ENCODE measurements at regions not wholly inside any gene's neighbourhood (a gene's known extent, or its start where the extent isn't known, plus 50 kb on each side); places are given as distances from the start of the nearest gene placed in this dataset.
"Not testable (repeated sequence)": the region's sequence is repeated elsewhere in the genome, so short reads cannot be mapped to it uniquely, and the experiment has no call there.

DNA sequence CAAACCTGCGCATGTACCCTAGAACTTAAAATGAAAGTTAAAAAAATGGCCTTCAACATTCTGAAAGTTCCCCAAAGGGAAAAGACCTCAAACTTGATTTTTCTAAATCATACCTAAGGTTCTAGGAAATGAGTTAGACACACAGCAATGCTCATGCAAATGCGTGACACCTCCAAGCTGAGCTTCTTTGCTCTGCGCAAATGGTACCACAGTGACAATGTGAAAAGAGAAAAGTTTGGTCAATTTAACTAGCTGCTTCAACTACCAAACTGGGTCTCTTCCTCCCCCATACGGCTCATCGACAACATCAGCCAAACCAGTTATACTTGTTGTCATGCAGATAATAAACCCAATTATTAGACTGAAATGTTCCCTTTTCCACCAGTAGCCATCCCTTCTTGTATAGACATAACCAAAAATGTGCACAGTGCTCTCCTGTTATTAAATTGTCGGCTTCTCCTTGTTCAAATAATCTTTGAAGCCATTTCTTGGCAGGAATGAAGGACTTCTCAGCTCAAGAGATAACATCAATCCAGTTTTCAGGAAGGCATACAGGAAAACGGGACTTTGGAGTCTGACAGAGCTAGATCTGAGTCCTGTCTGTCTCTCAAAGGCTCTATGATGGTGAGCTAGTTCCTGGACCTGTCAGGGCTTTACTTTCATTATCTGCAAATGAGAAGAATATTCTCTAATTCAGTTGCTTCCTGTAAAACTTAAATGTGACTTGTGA, 185.6 kb upstream of the NR3C1 start:
- no peaks in the 10 kb centered on the region for H3K27me3 ChIP-seq (ENCODE audit: insufficient read depth, low read length)
- no peak overlapping the region for H3K4me3 ChIP-seq (ENCODE audit: low read length)
- no peaks in the 10 kb centered on the region for H3K9me3 ChIP-seq (ENCODE audit: low read length)
- no peaks in the 10 kb centered on the region for H3K36me3 ChIP-seq (ENCODE audit: insufficient read depth, low read length)
- H2AFZ ChIP-seq (ENCODE audit: low read depth, low read length): no peak overlapping the region
- no peaks in the 10 kb centered on the region for H3K4me1 ChIP-seq (ENCODE audit: insufficient read depth, low read length)

DNA sequence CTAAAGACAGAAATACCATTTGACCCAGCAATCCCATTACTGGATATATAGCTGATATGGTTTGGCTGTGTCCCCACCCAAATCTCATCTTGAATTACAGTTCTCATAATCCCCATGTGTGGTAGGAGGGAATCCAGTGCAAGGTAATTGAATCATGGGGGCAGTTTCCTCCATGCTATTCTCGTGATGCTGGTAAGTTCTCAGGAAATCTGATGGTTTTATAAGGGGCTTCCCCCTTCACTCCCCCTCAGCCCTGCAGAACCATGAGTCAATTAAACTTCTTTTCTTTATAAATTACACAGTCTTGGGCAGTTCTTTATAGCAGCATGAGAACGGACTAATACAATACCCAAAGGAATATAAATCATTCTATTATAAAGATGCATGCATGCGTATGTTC, 184.6 kb upstream of the NR3C1 start:
- H3K4me1 ChIP-seq (ENCODE audit: insufficient read depth, low read length); H3K27me3 ChIP-seq (ENCODE audit: insufficient read depth, low read length); H2AFZ ChIP-seq (ENCODE audit: low read depth, low read length); H3K36me3 ChIP-seq (ENCODE audit: insufficient read depth, low read length); H3K4me3 ChIP-seq (ENCODE audit: low read length); H3K9me3 ChIP-seq (ENCODE audit: low read length): not testable (repeated sequence)

DNA sequence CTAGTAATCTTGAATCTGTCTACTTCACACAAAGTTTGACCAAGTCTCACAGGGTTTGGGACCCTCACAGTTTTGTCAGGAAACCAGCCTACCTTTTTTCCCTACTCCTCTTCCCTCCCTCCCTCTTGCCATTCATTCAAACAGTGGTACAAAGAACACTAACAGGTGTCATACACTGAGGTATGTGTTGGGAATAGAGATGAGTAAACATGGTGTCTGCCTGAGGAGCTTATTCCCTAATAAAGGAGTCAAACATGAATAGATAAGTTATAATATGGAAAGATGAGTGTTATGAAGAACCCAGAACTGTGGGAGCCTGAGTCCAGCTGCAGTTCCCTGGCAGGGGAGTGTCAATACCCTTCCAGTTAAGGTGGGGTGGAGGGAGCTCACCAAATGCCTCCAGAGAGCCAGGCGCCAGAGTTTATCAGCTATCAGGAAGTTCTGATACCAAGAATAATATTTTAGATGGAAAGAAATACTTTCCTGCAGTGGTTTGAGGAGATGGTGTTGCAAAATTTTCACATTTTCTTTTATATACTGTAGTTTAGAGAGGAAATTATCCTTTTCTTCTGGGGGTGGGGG, 183.4 kb upstream of the NR3C1 start:
- H3K9me3 ChIP-seq (ENCODE audit: low read length): no peaks in the 10 kb centered on the region
- no peaks in the 10 kb centered on the region for H3K4me1 ChIP-seq (ENCODE audit: insufficient read depth, low read length)
- no peak overlapping the region for H3K4me3 ChIP-seq (ENCODE audit: low read length)
- H2AFZ ChIP-seq (ENCODE audit: low read depth, low read length): no peak overlapping the region
- H3K27me3 ChIP-seq (ENCODE audit: insufficient read depth, low read length): no peaks in the 10 kb centered on the region
- H3K36me3 ChIP-seq (ENCODE audit: insufficient read depth, low read length): no peaks in the 10 kb centered on the region

DNA sequence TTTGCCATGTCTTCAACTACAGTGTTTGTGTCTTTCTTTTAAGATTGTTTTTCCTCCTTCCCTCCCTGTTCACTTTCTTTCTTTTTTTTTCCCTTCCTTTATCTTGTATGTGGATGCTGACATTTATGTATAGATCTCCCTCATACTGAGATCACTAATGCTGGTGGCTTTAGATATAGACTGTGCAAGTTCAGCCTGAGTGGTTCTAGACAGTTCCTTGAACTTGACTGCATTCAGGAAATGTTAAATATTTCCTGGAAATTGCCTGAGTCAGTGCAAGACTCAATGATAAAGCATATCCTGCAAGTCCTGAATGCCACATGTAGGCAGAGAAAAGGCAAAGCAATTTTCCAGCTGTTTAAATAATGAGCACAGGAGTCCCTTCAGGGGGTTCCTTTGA, 182.5 kb upstream of the NR3C1 start:
- Histone ChIP-seq H3K9me3 (ENCODE audit: low read length) (no peaks in the 10 kb centered on the region), H2AFZ (ENCODE audit: low read depth, low read length) (no peak overlapping the region), H3K4me3 (ENCODE audit: low read length) (no peak overlapping the region), H3K36me3 (ENCODE audit: insufficient read depth, low read length) (no peaks in the 10 kb centered on the region), H3K4me1 (ENCODE audit: insufficient read depth, low read length) (no peaks in the 10 kb centered on the region), H3K27me3 (ENCODE audit: insufficient read depth, low read length) (no peaks in the 10 kb centered on the region)

DNA sequence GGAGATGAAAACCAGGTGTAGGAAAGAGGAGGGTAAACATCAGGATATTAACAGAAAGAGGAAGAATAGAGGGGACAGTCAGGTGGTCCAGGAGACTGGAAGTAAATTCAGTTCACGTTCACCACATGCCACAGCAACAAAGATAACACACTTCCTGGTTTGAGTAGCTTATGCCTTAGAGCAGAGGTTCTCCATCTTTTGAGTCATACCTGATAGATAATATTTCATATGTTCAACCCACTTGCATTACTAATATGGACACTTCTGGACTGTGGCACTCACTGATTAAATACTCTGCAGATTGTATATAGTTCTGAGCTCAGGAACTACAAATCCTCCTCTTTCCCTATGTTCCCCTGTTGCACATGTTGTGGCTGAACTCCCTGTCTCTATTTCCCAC, 179.9 kb upstream of the NR3C1 start:
- H3K4me3 ChIP-seq (ENCODE audit: low read length): no peak overlapping the region
- no peaks in the 10 kb centered on the region for H3K27me3 ChIP-seq (ENCODE audit: insufficient read depth, low read length)
- H3K4me1 ChIP-seq (ENCODE audit: insufficient read depth, low read length): no peaks in the 10 kb centered on the region
- H3K9me3 ChIP-seq (ENCODE audit: low read length): no peaks in the 10 kb centered on the region
- no peaks in the 10 kb centered on the region for H3K36me3 ChIP-seq (ENCODE audit: insufficient read depth, low read length)
- H2AFZ ChIP-seq (ENCODE audit: low read depth, low read length): no peak overlapping the region

DNA sequence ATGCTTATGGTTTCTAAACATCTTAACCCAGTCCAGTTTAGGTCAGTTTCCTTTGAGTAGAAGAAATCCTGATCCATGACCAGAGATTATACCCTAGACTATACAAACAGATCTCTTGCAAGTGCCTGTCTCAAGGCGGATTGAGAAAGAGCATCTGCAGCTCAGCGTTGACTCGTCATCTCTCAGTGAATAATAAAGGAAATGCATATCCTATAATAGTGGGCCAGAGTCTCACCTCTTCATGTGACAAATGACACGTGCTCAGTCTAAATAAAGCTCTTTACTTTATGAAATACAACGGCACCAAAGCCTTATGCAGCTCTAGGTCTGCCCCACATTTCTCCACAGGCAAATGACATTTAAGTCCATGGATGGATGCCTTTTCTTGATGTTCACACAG, 179.4 kb upstream of the NR3C1 start:
- Histone ChIP-seq H3K9me3 (ENCODE audit: low read length) (no peaks in the 10 kb centered on the region), H3K4me3 (ENCODE audit: low read length) (no peak overlapping the region), H3K4me1 (ENCODE audit: insufficient read depth, low read length) (no peaks in the 10 kb centered on the region), H3K36me3 (ENCODE audit: insufficient read depth, low read length) (no peaks in the 10 kb centered on the region), H3K27me3 (ENCODE audit: insufficient read depth, low read length) (no peaks in the 10 kb centered on the region), H2AFZ (ENCODE audit: low read depth, low read length) (no peak overlapping the region)

DNA sequence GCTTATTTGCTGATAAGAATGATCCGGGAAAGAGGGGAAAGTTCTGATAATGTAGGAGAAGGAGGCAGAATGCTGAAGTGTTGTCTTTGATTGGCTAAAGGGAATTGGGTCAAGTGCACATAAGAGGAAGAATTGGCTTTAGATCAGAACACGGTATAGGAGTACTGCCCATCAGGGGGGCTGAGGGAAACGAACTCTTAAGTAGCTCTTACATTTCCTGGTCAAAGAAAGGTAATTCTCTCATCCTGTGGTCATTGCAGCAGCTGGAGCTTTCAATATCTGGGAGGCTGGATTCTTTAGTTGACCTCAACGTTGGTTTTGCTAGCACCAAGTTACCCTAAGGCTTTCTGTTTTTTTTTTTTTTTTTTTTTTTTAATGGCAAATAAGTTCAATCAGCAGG, 178.7 kb upstream of the NR3C1 start:
- no peaks in the 10 kb centered on the region for H3K27me3 ChIP-seq (ENCODE audit: insufficient read depth, low read length)
- no peaks in the 10 kb centered on the region for H3K9me3 ChIP-seq (ENCODE audit: low read length)
- no peaks in the 10 kb centered on the region for H3K4me1 ChIP-seq (ENCODE audit: insufficient read depth, low read length)
- no peak overlapping the region for H2AFZ ChIP-seq (ENCODE audit: low read depth, low read length)
- no peaks in the 10 kb centered on the region for H3K36me3 ChIP-seq (ENCODE audit: insufficient read depth, low read length)
- no peak overlapping the region for H3K4me3 ChIP-seq (ENCODE audit: low read length)

DNA sequence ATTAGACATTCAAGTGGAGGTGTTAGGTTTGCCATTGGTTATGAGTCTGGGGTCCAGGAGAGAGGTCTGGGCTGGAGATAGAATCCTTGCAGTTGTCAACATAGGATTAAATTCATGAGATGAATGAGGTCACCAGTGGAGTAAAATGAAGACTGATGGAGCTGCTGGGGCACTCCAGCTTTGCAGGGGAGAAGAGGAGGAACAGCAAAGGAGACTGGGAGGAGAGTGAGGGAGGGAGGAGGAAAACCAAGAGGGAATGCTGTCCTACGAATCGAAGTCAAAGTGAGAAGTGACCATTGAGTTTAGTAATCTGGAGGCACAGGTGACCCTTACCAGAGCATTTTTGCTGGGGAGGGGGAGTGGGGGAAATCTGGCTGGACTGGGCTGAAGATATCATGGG, 178.2 kb upstream of the NR3C1 start:
- no peak overlapping the region for H3K4me3 ChIP-seq (ENCODE audit: low read length)
- no peaks in the 10 kb centered on the region for H3K27me3 ChIP-seq (ENCODE audit: insufficient read depth, low read length)
- no peaks in the 10 kb centered on the region for H3K9me3 ChIP-seq (ENCODE audit: low read length)
- no peaks in the 10 kb centered on the region for H3K36me3 ChIP-seq (ENCODE audit: insufficient read depth, low read length)
- H3K4me1 ChIP-seq (ENCODE audit: insufficient read depth, low read length): no peaks in the 10 kb centered on the region
- H2AFZ ChIP-seq (ENCODE audit: low read depth, low read length): no peak overlapping the region

DNA sequence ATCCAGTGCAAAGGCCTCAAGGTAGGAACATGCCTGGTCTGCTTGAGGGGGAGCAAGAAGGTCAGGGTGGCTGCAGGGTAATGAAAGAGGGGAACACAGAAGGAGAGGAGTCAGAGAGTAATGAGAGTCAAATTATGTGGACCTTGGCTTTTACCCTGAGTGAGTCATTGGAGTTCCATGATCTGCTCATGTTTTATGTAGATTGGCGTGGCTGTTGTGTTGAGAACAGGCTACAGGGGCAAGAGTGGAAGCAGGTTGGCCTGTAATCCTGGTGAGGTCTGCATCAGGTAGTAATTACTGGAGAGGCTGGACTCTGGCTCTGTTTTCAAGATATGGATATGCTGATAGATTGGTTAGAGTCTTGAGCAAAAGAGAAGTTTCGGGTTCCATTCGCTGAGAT, 177.7 kb upstream of the NR3C1 start:
- H3K4me1 ChIP-seq (ENCODE audit: insufficient read depth, low read length): no peaks in the 10 kb centered on the region
- no peak overlapping the region for H3K4me3 ChIP-seq (ENCODE audit: low read length)
- no peaks in the 10 kb centered on the region for H3K36me3 ChIP-seq (ENCODE audit: insufficient read depth, low read length)
- H2AFZ ChIP-seq (ENCODE audit: low read depth, low read length): no peak overlapping the region
- H3K27me3 ChIP-seq (ENCODE audit: insufficient read depth, low read length): no peaks in the 10 kb centered on the region
- H3K9me3 ChIP-seq (ENCODE audit: low read length): no peaks in the 10 kb centered on the region

DNA sequence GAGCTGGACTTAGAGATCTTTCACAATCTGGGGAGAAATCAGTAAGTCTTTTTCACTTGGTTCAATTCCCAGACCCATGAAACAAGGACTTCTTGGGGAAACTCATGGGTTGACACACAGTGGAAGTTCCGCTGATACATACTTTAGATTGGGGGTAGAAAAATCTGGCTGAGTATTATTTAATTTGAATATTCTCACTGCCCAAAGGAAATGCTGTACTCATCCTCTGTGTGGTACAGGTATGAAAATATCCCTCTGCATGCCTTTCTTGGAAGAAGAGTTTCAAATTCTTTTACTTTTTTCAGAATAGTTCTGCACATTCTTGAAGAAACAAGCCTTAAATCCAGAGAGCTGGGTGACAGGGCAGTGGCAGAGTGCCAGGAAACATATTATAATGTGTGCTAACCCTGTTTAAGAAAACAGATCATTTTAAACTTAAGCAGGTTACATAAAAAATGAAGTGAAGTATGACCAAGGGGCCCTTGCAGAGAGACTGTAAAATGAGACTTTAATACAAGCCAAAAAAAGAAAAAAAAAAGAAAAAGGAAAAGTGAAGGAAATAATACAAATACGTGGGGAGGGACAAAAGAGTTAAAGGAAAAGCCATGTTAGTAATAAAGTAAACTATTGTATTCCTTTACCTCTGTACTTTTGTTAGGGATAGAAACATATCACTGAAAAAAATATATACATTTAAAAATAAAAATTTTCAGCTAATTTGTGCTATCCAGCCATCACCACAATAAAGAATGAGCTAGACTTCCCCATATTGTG, 173.4 kb upstream of the NR3C1 start:
- Histone ChIP-seq H3K27me3 (ENCODE audit: insufficient read depth, low read length) (no peaks in the 10 kb centered on the region), H3K9me3 (ENCODE audit: low read length) (no peaks in the 10 kb centered on the region), H2AFZ (ENCODE audit: low read depth, low read length) (no peak overlapping the region), H3K4me3 (ENCODE audit: low read length) (no peak overlapping the region), H3K36me3 (ENCODE audit: insufficient read depth, low read length) (no peaks in the 10 kb centered on the region), H3K4me1 (ENCODE audit: insufficient read depth, low read length) (no peaks in the 10 kb centered on the region)

DNA sequence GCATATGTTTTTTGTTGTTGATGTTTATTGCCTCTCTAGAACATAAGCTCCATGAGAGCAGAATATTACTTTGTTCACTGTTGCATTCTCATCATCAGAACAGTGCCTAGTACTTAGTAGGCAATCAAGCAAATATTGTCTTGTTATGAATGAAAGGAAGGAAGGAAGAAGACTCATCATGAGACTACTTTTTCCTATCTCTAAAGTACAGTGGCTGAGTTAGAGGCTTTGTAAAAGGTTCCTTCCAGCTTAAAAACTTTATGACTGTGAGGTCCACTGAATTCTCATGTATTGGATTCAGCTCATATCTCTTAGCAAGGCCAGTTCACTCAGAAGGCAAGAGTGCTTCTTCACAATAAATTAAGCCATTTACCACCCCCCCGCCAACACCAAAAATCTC, 171.8 kb upstream of the NR3C1 start:
- Histone ChIP-seq H3K9me3 (ENCODE audit: low read length) (no peaks in the 10 kb centered on the region), H2AFZ (ENCODE audit: low read depth, low read length) (no peak overlapping the region)

DNA sequence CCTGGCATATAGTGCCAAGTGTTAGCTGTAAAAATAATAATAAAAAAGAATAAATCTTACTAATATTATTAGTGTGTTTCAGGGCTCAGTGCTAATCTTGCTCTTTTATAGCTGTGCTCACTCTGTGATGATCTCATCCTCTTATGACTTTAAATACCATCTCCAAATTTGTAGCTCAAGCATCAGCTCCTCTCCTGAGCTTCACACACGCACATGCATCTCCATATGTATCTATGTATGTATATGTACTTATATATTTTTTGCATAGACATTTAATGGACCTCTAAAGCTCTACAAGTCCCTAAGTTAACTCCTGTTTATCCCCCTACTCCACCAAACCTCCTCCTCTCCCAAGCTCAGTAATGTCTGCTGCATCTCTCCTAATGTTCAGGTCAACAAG, 170.8 kb upstream of the NR3C1 start:
- no peaks in the 10 kb centered on the region for H3K36me3 ChIP-seq (ENCODE audit: insufficient read depth, low read length)

More for the DNA sequence above, 171.8 kb upstream of the NR3C1 start:
- Histone ChIP-seq H3K36me3 (ENCODE audit: insufficient read depth, low read length) (no peaks in the 10 kb centered on the region), H3K4me3 (ENCODE audit: low read length) (no peak overlapping the region), H3K4me1 (ENCODE audit: insufficient read depth, low read length) (no peaks in the 10 kb centered on the region), H3K27me3 (ENCODE audit: insufficient read depth, low read length) (no peaks in the 10 kb centered on the region)

DNA sequence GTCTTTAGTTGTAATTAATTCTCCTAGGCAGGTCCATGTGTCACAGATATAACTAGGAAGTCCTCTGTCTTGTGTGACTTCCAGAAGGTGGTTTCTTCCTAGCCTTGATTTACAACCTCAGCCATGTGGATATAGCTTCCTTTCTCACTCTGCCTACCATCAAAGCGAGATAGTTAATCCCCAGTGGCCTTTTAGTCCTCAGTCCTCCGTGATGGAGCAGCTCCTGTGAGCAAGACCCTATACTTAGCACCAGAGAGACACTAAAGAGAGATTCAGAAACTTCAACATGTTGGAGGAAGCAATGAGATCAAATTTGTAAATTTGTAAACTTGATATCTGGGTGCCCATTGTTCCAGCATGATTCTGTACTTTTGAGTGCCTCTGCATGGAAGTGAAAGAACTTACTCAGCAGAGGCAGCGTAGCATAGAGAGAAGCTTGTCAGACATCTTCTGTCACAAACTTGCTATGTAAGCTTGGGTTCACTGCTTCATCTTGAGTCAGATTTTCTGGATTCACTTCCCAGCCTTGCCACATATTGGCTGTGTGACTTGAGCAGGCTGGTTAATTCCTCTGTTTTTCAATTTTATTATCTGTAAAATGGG, 170.2 kb upstream of the NR3C1 start:
- Histone ChIP-seq H2AFZ (ENCODE audit: low read depth, low read length) (no peak overlapping the region), H3K9me3 (ENCODE audit: low read length) (no peaks in the 10 kb centered on the region), H3K36me3 (ENCODE audit: insufficient read depth, low read length) (no peaks in the 10 kb centered on the region), H3K4me3 (ENCODE audit: low read length) (no peak overlapping the region), H3K27me3 (ENCODE audit: insufficient read depth, low read length) (no peaks in the 10 kb centered on the region), H3K4me1 (ENCODE audit: insufficient read depth, low read length) (no peaks in the 10 kb centered on the region)

More for the DNA sequence above, 170.8 kb upstream of the NR3C1 start:
- no peaks in the 10 kb centered on the region for H3K4me1 ChIP-seq (ENCODE audit: insufficient read depth, low read length)
- no peaks in the 10 kb centered on the region for H3K9me3 ChIP-seq (ENCODE audit: low read length)
- H3K27me3 ChIP-seq (ENCODE audit: insufficient read depth, low read length): no peaks in the 10 kb centered on the region
- no peak overlapping the region for H3K4me3 ChIP-seq (ENCODE audit: low read length)
- no peak overlapping the region for H2AFZ ChIP-seq (ENCODE audit: low read depth, low read length)

All from neuron (in vitro differentiated cells).